CD4-positive, alpha-beta T cell (primary cell): ENCODE measurements at regions not wholly inside any gene's neighbourhood (a gene's known extent, or its start where the extent isn't known, plus 50 kb on each side); places are given as distances from the start of the nearest gene placed in this dataset.

Experiments
- ATAC-seq: fragments of 200-7000 bp; cut with Tn5 transposase; one replicate; pipeline ENCODE4 v1.10.0; 2022; ENCODE audit warnings: mild to moderate bottlenecking; ENCODE audit not compliant: poor library complexity
- CTCF ChIA-PET: fragments of 350-600 bp; sonication (Branson Sonifier 250); formaldehyde crosslinking; loops from one replicate; lab custom pipeline; 2021; ENCODE audit warnings: antibody characterized with exemption, inconsistent platforms; lab: Charles Lee
- POLR2A ChIA-PET: fragments of 350-600 bp; sonication (Branson Sonifier 250); formaldehyde crosslinking; loops from one replicate; lab custom pipeline; 2021; ENCODE audit warnings: antibody characterized with exemption, inconsistent platforms; lab: Charles Lee
- DNase-seq, 14 experiments: peaks; one replicate each; pipeline ENCODE4 v3.0.0-alpha.2; 2013 to 2020; ENCODE audit warnings: mixed read lengths in 2 of 14
- H3K27ac ChIP-seq, 2 donors: one replicate each; pipeline versions ENCODE4 v1.5.1 to v1.7.0; 2013; ENCODE audit warnings: low read length in 2 of 2, low read depth in 1 of 2, mild to moderate bottlenecking in 1 of 2
- H3K27me3 ChIP-seq, 2 experiments: 1 replicate in 1 of 2; 2 replicates in 1 of 2; pipeline versions ENCODE4 v1.6.1 to v1.7.0; 2013; ENCODE audit warnings: low read length in 2 of 2, control low read depth in 1 of 2, mild to moderate bottlenecking in 1 of 2, moderate library complexity in 1 of 2; ENCODE audit not compliant: insufficient read depth in 2 of 2, control insufficient read depth in 1 of 2
- H3K36me3 ChIP-seq: one replicate; pipeline ENCODE4 v1.6.1; 2013; ENCODE audit warnings: low read length, control low read depth; ENCODE audit not compliant: insufficient read depth
- H3K4me1 ChIP-seq: one replicate; pipeline ENCODE4 v1.6.1; 2013; ENCODE audit warnings: low read length, control low read depth; ENCODE audit not compliant: insufficient read depth
- H3K4me3 ChIP-seq: one replicate; pipeline ENCODE4 v1.5.1; 2013; ENCODE audit warnings: mild to moderate bottlenecking, low read length, moderate library complexity
- H3K9me3 ChIP-seq, 2 experiments: 1 replicate in 1 of 2; 2 replicates in 1 of 2; pipeline versions ENCODE4 v1.6.1 to v1.7.0; 2013; ENCODE audit warnings: low read length in 2 of 2, mild to moderate bottlenecking in 2 of 2, control low read depth in 1 of 2, moderate library complexity in 1 of 2; ENCODE audit not compliant: control insufficient read depth in 1 of 2, insufficient read depth in 1 of 2
- H3K27ac Mint-ChIP-seq: one replicate; pipeline ENCODE4 v1.8.0; 2020; ENCODE audit warnings: mixed read lengths
- H3K27me3 Mint-ChIP-seq: one replicate; pipeline ENCODE4 v1.8.0; 2021; ENCODE audit warnings: mixed read lengths
- H3K36me3 Mint-ChIP-seq: one replicate; pipeline ENCODE4 v1.8.0; 2021; ENCODE audit warnings: low read depth, mixed read lengths
- H3K4me1 Mint-ChIP-seq: one replicate; pipeline ENCODE4 v1.8.0; 2021; ENCODE audit warnings: low read depth, mixed read lengths
- H3K4me3 Mint-ChIP-seq: one replicate; pipeline ENCODE4 v1.8.0; 2020; ENCODE audit warnings: mild to moderate bottlenecking, mixed read lengths
- H3K9me3 Mint-ChIP-seq: one replicate; pipeline ENCODE4 v1.8.0; 2020; ENCODE audit warnings: mixed read lengths
- intact Hi-C, 2 experiments: fragments of 100-400 bp; cut with DNase I in 1 of 2; cut with micrococcal nuclease in 1 of 2; formaldehyde crosslinking; loops; one replicate each; pipeline versions ENCODE4 v1.15.1 to v1.9.0; 2023 to 2025; cut with DNase I, micrococcal nuclease
- TF ChIP-seq, protein P1 (sequence below): fragments of 200-600 bp; IDR thresholded peaks from one replicate; pipeline ENCODE4 v1.8.0; 2022; ENCODE audit warnings: antibody characterized with exemption, mild to moderate bottlenecking

DNA sequence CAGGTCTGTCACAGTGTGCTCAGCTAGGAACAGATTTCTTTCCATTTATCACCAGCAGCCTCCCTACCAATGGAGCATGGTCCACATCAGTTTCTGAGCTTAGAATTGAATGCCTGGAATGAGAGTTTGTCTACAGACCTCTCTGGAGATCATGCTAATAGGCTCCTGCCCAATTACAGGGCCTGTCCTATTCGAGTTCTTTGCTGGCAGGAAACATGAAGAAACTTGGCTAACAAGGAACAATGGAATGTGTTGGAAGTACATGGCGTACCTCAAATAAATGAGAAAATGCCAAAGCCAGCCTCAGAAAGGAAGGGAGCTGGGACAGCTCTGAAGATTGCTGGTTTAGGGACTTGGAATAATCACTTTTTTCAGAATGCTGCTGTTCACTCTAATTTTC lies 186.0 kb upstream of the AKR1E2 start:
- no peak overlapping the region for H3K27ac ChIP-seq
- Mint-ChIP-seq H3K4me1 (no peaks in the 10 kb centered on the region), H3K36me3 (no peaks in the 10 kb centered on the region), H3K4me3 (no peak overlapping the region), H3K27ac (no peak overlapping the region), H3K9me3 (no peaks in the 10 kb centered on the region), H3K27me3 (no peaks in the 10 kb centered on the region)
- no peaks in the 10 kb centered on the region for H3K27me3 ChIP-seq
- intact Hi-C loops: no loop called here
- no peaks in the 10 kb centered on the region for H3K36me3 ChIP-seq
- DNase-seq: no peak
- H3K4me1 ChIP-seq: no peaks in the 10 kb centered on the region
- ChIA-PET POLR2A (no interaction called here), CTCF (no interaction called here)
- no peak for ATAC-seq
- no peaks in the 10 kb centered on the region for H3K9me3 ChIP-seq
- H3K4me3 ChIP-seq: no peak overlapping the region
- TF ChIP-seq, protein P1, sequence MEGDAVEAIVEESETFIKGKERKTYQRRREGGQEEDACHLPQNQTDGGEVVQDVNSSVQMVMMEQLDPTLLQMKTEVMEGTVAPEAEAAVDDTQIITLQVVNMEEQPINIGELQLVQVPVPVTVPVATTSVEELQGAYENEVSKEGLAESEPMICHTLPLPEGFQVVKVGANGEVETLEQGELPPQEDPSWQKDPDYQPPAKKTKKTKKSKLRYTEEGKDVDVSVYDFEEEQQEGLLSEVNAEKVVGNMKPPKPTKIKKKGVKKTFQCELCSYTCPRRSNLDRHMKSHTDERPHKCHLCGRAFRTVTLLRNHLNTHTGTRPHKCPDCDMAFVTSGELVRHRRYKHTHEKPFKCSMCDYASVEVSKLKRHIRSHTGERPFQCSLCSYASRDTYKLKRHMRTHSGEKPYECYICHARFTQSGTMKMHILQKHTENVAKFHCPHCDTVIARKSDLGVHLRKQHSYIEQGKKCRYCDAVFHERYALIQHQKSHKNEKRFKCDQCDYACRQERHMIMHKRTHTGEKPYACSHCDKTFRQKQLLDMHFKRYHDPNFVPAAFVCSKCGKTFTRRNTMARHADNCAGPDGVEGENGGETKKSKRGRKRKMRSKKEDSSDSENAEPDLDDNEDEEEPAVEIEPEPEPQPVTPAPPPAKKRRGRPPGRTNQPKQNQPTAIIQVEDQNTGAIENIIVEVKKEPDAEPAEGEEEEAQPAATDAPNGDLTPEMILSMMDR: no peak

DNA sequence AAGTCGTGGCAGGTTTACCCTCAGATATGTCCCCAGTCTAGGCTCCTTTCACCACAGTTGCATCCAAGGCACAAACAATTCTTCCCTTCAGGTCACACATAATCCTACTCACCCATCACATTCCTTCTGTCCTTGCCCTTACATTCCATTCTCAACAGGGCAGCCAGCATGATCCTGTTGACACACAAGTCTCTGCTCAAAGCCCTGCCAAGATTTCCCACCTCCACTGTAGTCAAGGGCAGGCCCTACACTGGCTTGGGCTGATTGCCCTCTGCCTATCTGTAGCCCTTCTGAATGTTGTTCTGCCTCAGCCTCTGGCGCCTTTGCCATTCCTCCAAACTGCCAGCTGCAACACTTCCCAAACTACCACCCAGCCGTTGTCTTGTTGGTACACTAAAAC lies 187.9 kb upstream of the AKR1E2 start:
- H3K4me3 ChIP-seq: no peak overlapping the region
- DNase-seq (no peak), ATAC-seq (no peak)
- no peaks in the 10 kb centered on the region for H3K9me3 ChIP-seq
- no peaks in the 10 kb centered on the region for H3K27me3 Mint-ChIP-seq
- H3K27ac ChIP-seq: no peak overlapping the region
- H3K4me1 ChIP-seq: no peaks in the 10 kb centered on the region
- H3K4me1 Mint-ChIP-seq: no peaks in the 10 kb centered on the region
- H3K4me3 Mint-ChIP-seq: no peak overlapping the region
- CTCF ChIA-PET: no interaction called here
- no peak overlapping the region for H3K27ac Mint-ChIP-seq
- H3K27me3 ChIP-seq: no peaks in the 10 kb centered on the region
- no peaks in the 10 kb centered on the region for H3K36me3 ChIP-seq
- H3K9me3 Mint-ChIP-seq: no peaks in the 10 kb centered on the region
- TF ChIP-seq, protein P1: no peak
- intact Hi-C loops: no loop called here
- POLR2A ChIA-PET: no interaction called here
- H3K36me3 Mint-ChIP-seq: no peaks in the 10 kb centered on the region

DNA sequence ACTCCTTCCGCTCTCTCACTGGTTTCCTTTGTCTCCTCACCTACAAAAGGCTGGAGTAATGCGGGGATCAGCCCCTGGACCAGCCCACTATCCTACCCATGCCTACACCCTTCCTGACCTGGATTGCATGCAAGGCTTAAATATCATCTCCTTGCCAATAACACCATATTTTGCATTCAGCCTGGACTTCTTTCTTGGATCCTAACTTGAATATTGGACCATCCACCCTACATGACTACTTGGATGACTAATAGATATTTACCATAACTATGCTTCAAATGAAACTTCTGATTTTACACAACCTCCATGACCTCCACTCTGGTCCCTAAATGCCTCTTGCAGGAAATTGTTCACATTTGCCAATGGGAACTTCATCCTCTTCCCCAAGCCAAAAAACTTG lies 188.3 kb upstream of the AKR1E2 start:
- H3K27me3 Mint-ChIP-seq: no peaks in the 10 kb centered on the region

More for the DNA sequence above, 188.3 kb upstream of the AKR1E2 start:
- no peaks in the 10 kb centered on the region for H3K4me1 ChIP-seq
- H3K27me3 ChIP-seq: no peaks in the 10 kb centered on the region
- Mint-ChIP-seq H3K36me3 (no peaks in the 10 kb centered on the region), H3K4me1 (no peaks in the 10 kb centered on the region), H3K27ac (no peak overlapping the region), H3K9me3 (no peaks in the 10 kb centered on the region), H3K4me3 (no peak overlapping the region)
- ATAC-seq: no peak
- no peak overlapping the region for H3K4me3 ChIP-seq
- CTCF ChIA-PET: no interaction called here
- no peak overlapping the region for H3K27ac ChIP-seq
- no peak for DNase-seq
- H3K9me3 ChIP-seq: no peaks in the 10 kb centered on the region
- intact Hi-C loops: no loop called here
- no peaks in the 10 kb centered on the region for H3K36me3 ChIP-seq
- TF ChIP-seq, protein P1: no peak
- POLR2A ChIA-PET: no interaction called here
